ENCODE measurements at regions not wholly inside any gene's neighbourhood (a gene's known extent, or its start where the extent isn't known, plus 50 kb on each side); places are given as distances from the start of the nearest gene placed in this dataset.

- CTCF ChIA-PET = interaction anchor here (1.1 kb wide), 1 partner anchor 15 kb away, joined by 5 read pairs; no protein-coding TSS in a partner anchor
Observed at GRCh38 chr9:88645879-88646199, 110.9 kb downstream of the NXNL2 start.

More at GRCh38 chr9:88645879-88646199, 110.9 kb downstream of the NXNL2 start:
- H2BK20ac ChIP-seq (ENCODE audit: low read depth, low read length) = peak overlapping the region; percentile 1; the same call in 1 of the 2 replicates
- peak overlapping the region; percentile 62; the same call in 1 of the 2 replicates for H4K91ac ChIP-seq (ENCODE audit: insufficient read depth, low read depth, low read length)
- no peak overlapping the region for H2AK9ac ChIP-seq (replicated peaks; ENCODE audit: low read depth, low read length, poor library complexity)
- TF ChIP-seq MXI1 (IDR thresholded peaks at IDR 0.05; ENCODE audit: borderline replicate concordance, low read depth, low read length) (no peak), ELK1 (IDR thresholded peaks at IDR 0.05; ENCODE audit: borderline replicate concordance, low read depth, low read length) (no peak), FOS (IDR thresholded peaks at IDR 0.05; ENCODE audit: low read depth, low read length) (no peak), SMC3 (IDR thresholded peaks at IDR 0.05; ENCODE audit: low read depth, low read length) (no peak), MAZ (IDR thresholded peaks at IDR 0.05; ENCODE audit: borderline replicate concordance, low read depth, low read length) (no peak), BHLHE40 (IDR thresholded peaks at IDR 0.05; ENCODE audit: low read depth, low read length) (no peak), RAD21 (IDR thresholded peaks at IDR 0.05; ENCODE audit: low read length) (no peak), CHD1 (IDR thresholded peaks at IDR 0.05; ENCODE audit: low read depth, low read length) (no peak)
- TF ChIP-seq, protein P1, sequence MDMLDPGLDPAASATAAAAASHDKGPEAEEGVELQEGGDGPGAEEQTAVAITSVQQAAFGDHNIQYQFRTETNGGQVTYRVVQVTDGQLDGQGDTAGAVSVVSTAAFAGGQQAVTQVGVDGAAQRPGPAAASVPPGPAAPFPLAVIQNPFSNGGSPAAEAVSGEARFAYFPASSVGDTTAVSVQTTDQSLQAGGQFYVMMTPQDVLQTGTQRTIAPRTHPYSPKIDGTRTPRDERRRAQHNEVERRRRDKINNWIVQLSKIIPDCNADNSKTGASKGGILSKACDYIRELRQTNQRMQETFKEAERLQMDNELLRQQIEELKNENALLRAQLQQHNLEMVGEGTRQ (IDR thresholded peaks at IDR 0.05; ENCODE audit: low read depth, low read length) = no peak
- peak overlapping the region; percentile 84 for H2AFZ ChIP-seq (replicated peaks; ENCODE audit: low read length, poor library complexity)
- no peaks in the 10 kb centered on the region for H4K20me1 ChIP-seq (ENCODE audit: insufficient read depth, low read length)
- peak overlapping the region; percentile 63; the same call in 1 of the 2 replicates for H3K4me2 ChIP-seq (ENCODE audit: low read depth, low read length)
- in situ Hi-C loops (cut with MboI; ENCODE audit: low sequenced_read_pairs) (no loop called here), dilution Hi-C loops (cut with HindIII; ENCODE audit: low sequenced_read_pairs, unreplicated experiment) (loop anchor here (25.0 kb wide), 1 partner anchor 341 kb away; the partner anchor contains the start of gene S1PR3), intact Hi-C loops (cut with micrococcal nuclease) (no loop called here)
- H3K9me3 ChIP-seq (ENCODE audit: control insufficient read depth, insufficient read depth, low read length) = peaks cover 3% of the 10 kb centered on the region; the same call in 1 of the 2 replicates
- peak overlapping the region; percentile 82 for H3K4ac ChIP-seq (ENCODE audit: low read depth, low read length)
- peaks cover 12% of the 10 kb centered on the region for H3K4me1 ChIP-seq (ENCODE audit: control insufficient read depth, insufficient read depth, low read length)
- no peak overlapping the region; the same call in 1 of the 2 replicates for H3K4me3 ChIP-seq (ENCODE audit: insufficient read depth, low read depth, low read length)
- H3K9me1 ChIP-seq (ENCODE audit: insufficient read depth, low read length) = peaks cover under 1% of the 10 kb centered on the region; the same call in 1 of the 2 replicates
- peak overlapping the region; percentile 81; the same call in 2 of the 3 replicates for H2BK15ac ChIP-seq (ENCODE audit: low read depth, low read length)
- peak overlapping the region; percentile 79 for H2BK120ac ChIP-seq (ENCODE audit: low read depth, low read length)
- POLR2A ChIA-PET (ENCODE audit: unreplicated experiment) = no interaction called here
- no peaks in the 10 kb centered on the region for H3K36me3 ChIP-seq (ENCODE audit: control insufficient read depth, insufficient read depth, low read length)
- peak overlapping the region; percentile 10; the same call in 1 of the 2 replicates for H3K9ac ChIP-seq (ENCODE audit: low read depth, low read length)
- peak overlapping the region; percentile 50; the same call in 1 of the 2 replicates for H4K5ac ChIP-seq (ENCODE audit: low read depth, low read length)
- no TSS peak for BruUV-seq (replicated peaks)
- DNase-seq (no peak), ATAC-seq (ENCODE audit: low read depth) (peak; percentile 74)
- peak overlapping the region; percentile 27 to 48; a peak in 3 of 4 replicates for H4K8ac ChIP-seq (ENCODE audit: low read depth in 2 of 2, low read length in 2 of 2)
- 0 out of 2 replicates have a peak overlapping the region, but pooled peaks have one; percentile 18 for H3K23ac ChIP-seq (ENCODE audit: low read depth, low read length)
- no CpG with 5 or more reads among the region's 10 CpGs for WGBS, 2 experiments (ENCODE audit: extremely low coverage in 2 of 2, insufficient read length in 1 of 2)
- no peak overlapping the region for H2AK5ac ChIP-seq (ENCODE audit: low read depth, low read length)
- no peaks in the 10 kb centered on the region for H3K79me1 ChIP-seq (ENCODE audit: low read depth in 1 of 2, low read length in 2 of 2)
- H3K27ac ChIP-seq (ENCODE audit: insufficient read depth, low read length) = peak overlapping the region; percentile 47
- H3K14ac ChIP-seq (replicated peaks; ENCODE audit: low read depth, low read length) = peak overlapping the region; percentile 10; the same call in 1 of the 2 replicates
- H3K27me3 ChIP-seq (ENCODE audit: control insufficient read depth, insufficient read depth, low read length) = no peaks in the 10 kb centered on the region
- peak overlapping the region; percentile 90 for H3K18ac ChIP-seq (ENCODE audit: low read depth, low read length)
- H3K56ac ChIP-seq (ENCODE audit: extremely low read depth, insufficient read depth, low read length) = no peak overlapping the region
- peak overlapping the region; percentile 27 for H2BK5ac ChIP-seq (ENCODE audit: low read depth, low read length, poor library complexity, severe bottlenecking)

Measured in IMR-90 (cell line).